ENCODE measurements at regions not wholly inside any gene's neighbourhood (a gene's known extent, or its start where the extent isn't known, plus 50 kb on each side); places are given as distances from the start of the nearest gene placed in this dataset.

DNA sequence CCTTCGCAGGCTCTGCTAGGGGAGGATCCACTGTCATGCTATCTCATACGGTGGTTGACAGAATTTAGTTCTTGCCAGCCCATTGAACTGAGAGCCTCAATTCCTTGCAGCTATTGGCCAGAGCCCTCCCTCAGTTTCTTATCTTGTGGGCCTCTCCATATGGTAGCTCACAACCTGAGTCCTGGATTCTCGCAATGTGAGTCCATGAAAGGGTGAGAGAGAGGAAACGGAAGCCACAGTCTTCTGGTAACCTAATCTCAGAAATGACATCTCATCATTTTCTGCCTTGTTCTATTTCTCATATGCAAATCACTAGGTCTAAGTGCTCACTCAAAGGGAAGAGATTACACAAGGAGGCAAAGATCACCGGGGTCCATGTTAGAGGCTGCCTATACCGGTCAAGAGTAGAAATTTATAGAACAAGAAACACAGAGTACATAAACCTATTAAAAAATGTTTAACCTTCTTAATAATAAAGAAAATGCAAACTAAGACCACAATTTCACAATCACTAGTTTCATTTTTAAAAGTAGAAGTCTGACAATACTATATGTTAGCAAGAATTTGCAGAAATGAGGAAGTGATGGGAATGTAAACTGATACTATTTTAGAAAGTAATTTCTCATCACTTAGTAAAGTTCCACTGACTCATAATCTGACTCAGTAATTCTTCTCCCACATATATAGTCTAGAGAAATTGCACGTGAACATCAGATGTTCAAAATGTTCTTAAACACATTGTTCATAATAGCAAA, 378.4 kb upstream of the AGTR1 start:
- TF ChIP-seq POLR2A (IDR thresholded peaks at IDR 0.05; ENCODE audit: low read depth, low read length) (no peak), TAF1 (IDR thresholded peaks at IDR 0.05; ENCODE audit: low read depth, low read length) (no peak), POLR2AphosphoS5 (IDR thresholded peaks at IDR 0.05; ENCODE audit: low read depth, low read length) (no peak), SPI1 (IDR thresholded peaks at IDR 0.05; ENCODE audit: low read depth, low read length) (peak; percentile 89)

All from GM12891 (cell line).